DMS114 treated with DMSO at 0.1 percent for 48 hours (cell line): ENCODE measurements at regions not wholly inside any gene's neighbourhood (a gene's known extent, or its start where the extent isn't known, plus 50 kb on each side); places are given as distances from the start of the nearest gene placed in this dataset.
"Not testable (repeated sequence)": the region's sequence is repeated elsewhere in the genome, so short reads cannot be mapped to it uniquely, and the experiment has no call there.

Source experiments
- DNase-seq: peaks from one replicate; lab custom pipeline; 2025; ENCODE audit not compliant: unreplicated experiment; lab: John Stamatoyannopoulos, UW

GRCh38 chr13:85610024-85610423, 189.2 kb downstream of the SLITRK6 start:
- DNase-seq, result no peak

GRCh38 chr13:85608255-85608829, 190.9 kb downstream of the SLITRK6 start:
- DNase-seq, result no peak

GRCh38 chr13:85603735-85604134, 195.5 kb downstream of the SLITRK6 start:
- DNase-seq, result no peak

- no peak for DNase-seq
Measured at GRCh38 chr13:85601526-85601925, 197.7 kb downstream of the SLITRK6 start.

GRCh38 chr13:85597790-85598500, 201.3 kb downstream of the SLITRK6 start:
- no peak for DNase-seq

- DNase-seq, result no peak
Measured at GRCh38 chr13:85592211-85592610, 207.0 kb downstream of the SLITRK6 start.

- no peak for DNase-seq
Measured at GRCh38 chr13:85590231-85590931, 208.8 kb downstream of the SLITRK6 start.

GRCh38 chr13:85589021-85589420, 210.2 kb downstream of the SLITRK6 start:
- no peak for DNase-seq

- DNase-seq, result no peak
Measured at GRCh38 chr13:85588359-85588758, 210.9 kb downstream of the SLITRK6 start.

- no peak for DNase-seq
Measured at GRCh38 chr13:85586856-85587255, 212.4 kb downstream of the SLITRK6 start.

- DNase-seq, result no peak
Measured at GRCh38 chr13:85586422-85586831, 212.8 kb downstream of the SLITRK6 start.

- DNase-seq, result no peak
Measured at GRCh38 chr13:85582890-85583289, 216.3 kb downstream of the SLITRK6 start.

GRCh38 chr13:85575110-85575509, 224.1 kb downstream of the SLITRK6 start:
- DNase-seq, result no peak

GRCh38 chr13:85567909-85568308, 231.3 kb downstream of the SLITRK6 start:
- DNase-seq, result no peak

- DNase-seq, result no peak
Measured at GRCh38 chr13:85565652-85566051, 233.6 kb downstream of the SLITRK6 start.

- DNase-seq, result no peak
Measured at GRCh38 chr13:85564598-85564997, 234.6 kb downstream of the SLITRK6 start.

GRCh38 chr13:85562282-85562681, 236.9 kb downstream of the SLITRK6 start:
- DNase-seq, result no peak

- DNase-seq, result no peak
Measured at GRCh38 chr13:85557691-85558467, 241.3 kb downstream of the SLITRK6 start.

GRCh38 chr13:85551012-85551411, 248.2 kb downstream of the SLITRK6 start:
- no peak for DNase-seq

GRCh38 chr13:85549819-85550218, 249.4 kb downstream of the SLITRK6 start:
- no peak for DNase-seq

GRCh38 chr13:85548845-85549244, 250.4 kb downstream of the SLITRK6 start:
- not testable (repeated sequence) for DNase-seq
